ENCODE measurements at regions not wholly inside any gene's neighbourhood (a gene's known extent, or its start where the extent isn't known, plus 50 kb on each side); places are given as distances from the start of the nearest gene placed in this dataset.

DNA sequence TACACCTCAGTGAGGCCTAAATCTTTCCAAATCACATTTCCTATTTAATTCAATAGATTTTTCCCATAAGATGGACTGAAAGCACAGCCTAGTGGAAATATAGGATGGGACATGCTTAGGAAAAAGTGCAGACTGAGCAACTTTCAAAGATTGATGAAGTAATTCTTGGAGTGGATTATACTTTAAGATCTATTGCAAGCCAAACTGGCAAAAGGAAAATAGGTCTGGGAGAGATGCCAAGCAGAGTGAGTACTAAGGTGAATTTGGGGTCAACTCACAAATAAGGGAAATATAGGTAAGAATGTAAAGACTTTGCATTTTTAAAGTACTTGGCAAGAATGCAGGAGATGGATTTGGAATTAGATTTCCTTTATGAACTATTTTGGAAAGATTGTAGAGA lies 170.2 kb upstream of the FOXG1 start:
- DNase-seq (ENCODE audit: low read depth), result no peak
- H3K4me3 ChIP-seq (ENCODE audit: low read length), result no peak overlapping the region
- TF ChIP-seq, protein P1, sequence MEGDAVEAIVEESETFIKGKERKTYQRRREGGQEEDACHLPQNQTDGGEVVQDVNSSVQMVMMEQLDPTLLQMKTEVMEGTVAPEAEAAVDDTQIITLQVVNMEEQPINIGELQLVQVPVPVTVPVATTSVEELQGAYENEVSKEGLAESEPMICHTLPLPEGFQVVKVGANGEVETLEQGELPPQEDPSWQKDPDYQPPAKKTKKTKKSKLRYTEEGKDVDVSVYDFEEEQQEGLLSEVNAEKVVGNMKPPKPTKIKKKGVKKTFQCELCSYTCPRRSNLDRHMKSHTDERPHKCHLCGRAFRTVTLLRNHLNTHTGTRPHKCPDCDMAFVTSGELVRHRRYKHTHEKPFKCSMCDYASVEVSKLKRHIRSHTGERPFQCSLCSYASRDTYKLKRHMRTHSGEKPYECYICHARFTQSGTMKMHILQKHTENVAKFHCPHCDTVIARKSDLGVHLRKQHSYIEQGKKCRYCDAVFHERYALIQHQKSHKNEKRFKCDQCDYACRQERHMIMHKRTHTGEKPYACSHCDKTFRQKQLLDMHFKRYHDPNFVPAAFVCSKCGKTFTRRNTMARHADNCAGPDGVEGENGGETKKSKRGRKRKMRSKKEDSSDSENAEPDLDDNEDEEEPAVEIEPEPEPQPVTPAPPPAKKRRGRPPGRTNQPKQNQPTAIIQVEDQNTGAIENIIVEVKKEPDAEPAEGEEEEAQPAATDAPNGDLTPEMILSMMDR (conservative IDR thresholded peaks at IDR 0.05; ENCODE audit: low read length), result no peak

DNA sequence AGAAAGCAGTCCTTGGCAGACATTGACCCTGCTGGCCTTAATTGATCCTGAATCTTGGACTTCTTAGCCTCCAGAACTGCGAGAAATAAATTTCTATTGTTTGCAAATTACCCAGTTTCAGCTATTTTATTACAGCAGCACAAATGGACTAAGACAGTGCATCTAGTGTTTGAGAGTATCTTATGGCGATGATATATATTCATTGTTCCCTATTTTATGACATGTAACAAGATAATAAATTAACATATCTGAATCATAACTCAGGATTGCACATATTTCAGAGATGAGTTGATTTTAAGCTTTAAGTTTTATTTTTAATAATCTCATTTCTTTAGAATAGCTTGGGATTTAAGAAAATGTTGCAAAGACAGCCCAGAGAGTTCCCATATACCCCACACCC lies 167.4 kb upstream of the FOXG1 start:
- no peak for DNase-seq (ENCODE audit: low read depth)
- TF ChIP-seq, protein P1 (conservative IDR thresholded peaks at IDR 0.05; ENCODE audit: low read length), result no peak
- no peak overlapping the region for H3K4me3 ChIP-seq (ENCODE audit: low read length)

DNA sequence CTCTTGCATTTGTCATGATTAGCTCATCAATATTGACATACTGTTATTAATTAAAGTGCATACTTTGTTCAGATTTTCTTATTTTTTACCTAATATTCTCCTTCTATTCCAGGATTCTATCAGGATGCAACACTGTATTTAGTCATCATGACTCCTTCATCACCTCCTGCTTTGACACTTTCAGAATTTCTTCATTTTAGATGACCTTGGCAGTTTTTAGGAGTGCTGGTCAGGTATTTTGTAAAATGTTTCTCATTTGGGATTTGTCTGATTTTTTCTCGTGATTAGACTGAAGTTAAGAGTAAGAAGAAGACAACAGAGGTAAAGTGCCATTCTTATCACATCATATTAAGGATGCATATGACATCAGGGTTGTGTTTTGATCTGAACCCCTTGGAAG lies 167.0 kb upstream of the FOXG1 start:
- DNase-seq (ENCODE audit: low read depth), result no peak
- TF ChIP-seq, protein P1 (conservative IDR thresholded peaks at IDR 0.05; ENCODE audit: low read length), result no peak
- no peak overlapping the region for H3K4me3 ChIP-seq (ENCODE audit: low read length)

DNA sequence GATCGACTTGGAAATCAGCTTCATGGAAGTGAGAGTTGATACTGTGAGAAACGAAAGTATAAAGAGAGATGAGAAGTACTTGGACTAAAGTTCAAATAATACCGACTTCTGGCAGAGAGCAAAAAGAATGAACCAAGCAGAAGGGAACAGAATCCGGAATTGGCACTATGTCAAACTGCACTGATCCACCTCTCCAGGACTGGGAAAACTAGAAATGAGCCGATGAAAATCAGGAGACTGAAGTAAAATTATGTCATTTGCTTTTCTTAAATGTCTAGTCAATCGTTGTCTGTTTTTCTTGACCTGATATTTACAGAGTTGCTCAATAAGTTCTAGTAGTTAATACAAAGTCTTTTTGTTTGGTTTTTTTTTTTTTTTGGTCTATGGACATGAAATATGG lies 163.0 kb upstream of the FOXG1 start:
- no peak for DNase-seq (ENCODE audit: low read depth)
- no peak overlapping the region for H3K4me3 ChIP-seq (ENCODE audit: low read length)
- TF ChIP-seq, protein P1 (conservative IDR thresholded peaks at IDR 0.05; ENCODE audit: low read length), result no peak

DNA sequence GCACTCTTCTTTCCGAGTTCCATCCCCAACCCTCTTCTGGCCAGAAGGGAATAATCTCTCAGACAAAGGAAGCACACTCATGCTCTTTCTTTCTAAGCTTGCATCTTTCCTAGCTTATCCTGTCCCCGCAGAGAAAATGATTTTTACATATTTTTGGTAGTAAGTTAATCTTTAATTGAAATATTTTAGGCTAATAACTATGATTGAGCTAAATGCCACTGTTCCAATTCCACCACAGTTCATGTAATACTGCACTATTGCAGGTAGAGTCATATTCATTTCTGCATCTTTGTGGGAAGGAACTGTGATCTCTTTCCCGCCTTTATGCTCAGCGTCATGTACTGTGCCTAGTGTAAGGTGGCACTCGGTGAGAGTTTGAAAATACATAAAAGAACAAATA lies 158.9 kb upstream of the FOXG1 start:
- TF ChIP-seq, protein P1 (conservative IDR thresholded peaks at IDR 0.05; ENCODE audit: low read length), result no peak
- no peak overlapping the region for H3K4me3 ChIP-seq (ENCODE audit: low read length)
- no peak for DNase-seq (ENCODE audit: low read depth)

DNA sequence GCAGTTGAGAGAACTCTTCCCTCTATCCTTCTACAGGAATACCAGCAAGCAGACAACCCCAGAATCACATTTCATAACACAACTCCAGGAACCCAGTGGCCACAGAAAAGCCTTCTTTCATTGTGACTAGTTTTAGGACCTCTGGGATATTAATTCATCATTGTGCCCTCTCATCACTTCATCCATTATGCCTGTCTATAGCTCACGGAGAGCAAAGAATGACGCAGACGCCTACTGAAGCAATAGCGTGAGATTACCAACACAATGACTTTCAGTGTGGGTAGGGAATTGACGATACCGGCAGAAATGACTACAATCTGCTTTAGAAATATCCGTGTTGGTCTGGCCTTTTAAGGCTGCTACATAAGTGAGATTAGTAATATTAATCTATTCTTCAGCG lies 158.1 kb upstream of the FOXG1 start:
- no peak for DNase-seq (ENCODE audit: low read depth)
- H3K4me3 ChIP-seq (ENCODE audit: low read length), result no peak overlapping the region
- TF ChIP-seq, protein P1 (conservative IDR thresholded peaks at IDR 0.05; ENCODE audit: low read length), result no peak

DNA sequence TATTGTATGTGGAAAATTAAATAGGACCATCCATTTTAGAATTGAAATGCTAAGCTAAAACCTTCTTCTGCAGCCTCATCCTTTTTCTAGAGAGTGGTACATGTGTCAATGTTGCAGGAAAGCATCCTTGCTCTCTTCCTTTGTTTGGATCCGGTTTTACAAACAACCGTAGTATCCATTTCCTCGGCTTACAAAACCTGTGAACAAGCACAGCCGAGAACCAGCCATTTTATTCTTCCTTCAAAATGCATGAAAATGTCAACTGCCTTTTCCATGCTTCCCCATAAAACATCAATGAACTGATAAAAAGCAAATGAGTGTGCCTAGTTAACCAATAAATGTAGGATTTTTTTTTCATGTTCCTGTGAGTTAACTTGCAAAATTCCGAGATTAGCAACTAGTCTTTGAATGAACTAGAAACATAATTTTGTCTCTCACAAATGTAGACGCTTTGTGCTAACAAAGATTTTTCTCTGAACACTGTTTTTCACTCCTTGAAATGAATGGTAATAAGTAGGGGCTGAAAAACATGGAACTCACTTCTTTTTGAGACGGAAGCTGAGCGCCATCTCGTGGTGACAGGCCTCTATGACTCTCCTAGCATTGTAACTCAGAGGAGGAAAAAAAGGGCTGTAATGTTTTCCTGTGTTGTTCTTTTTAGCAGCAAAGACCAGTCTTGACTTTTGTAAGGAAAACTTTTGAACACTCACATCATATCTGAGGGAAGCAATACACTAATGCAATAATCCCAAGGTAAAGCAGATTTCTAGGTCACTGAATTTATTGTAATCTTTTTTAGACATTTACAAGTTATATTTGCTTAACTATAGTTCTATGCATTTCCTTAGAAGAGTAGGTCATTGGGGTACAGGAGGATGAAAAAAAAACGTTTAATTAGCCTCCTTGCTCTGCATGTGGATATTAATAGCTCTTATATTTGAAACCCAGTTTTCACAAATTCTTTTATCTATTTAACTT lies 157.4 kb upstream of the FOXG1 start:
- DNase-seq (ENCODE audit: low read depth), result peak; percentile 0
- no peak overlapping the region for H3K4me3 ChIP-seq (ENCODE audit: low read length)
- TF ChIP-seq, protein P1 (conservative IDR thresholded peaks at IDR 0.05; ENCODE audit: low read length), result peak; percentile 42

Measured in AG10803 (cell line).